Lung (tissue), 11 donors: ENCODE measurements at regions not wholly inside any gene's neighbourhood (a gene's known extent, or its start where the extent isn't known, plus 50 kb on each side); places are given as distances from the start of the nearest gene placed in this dataset.

Source experiments
- ATAC-seq: fragments of 200-7000 bp; cut with Tn5 transposase; one replicate; pipeline ENCODE4 v1.9.1; 2020; ENCODE audit warnings: moderate number of reproducible peaks; ENCODE audit not compliant: insufficient read depth, low FRiP score
- DNase-seq, 3 donors: peaks; one replicate each; pipeline ENCODE4 v3.0.0-alpha.2; 2013 to 2017
- H3K27ac ChIP-seq, 2 donors: one replicate each; pipeline ENCODE4 v1.5.1; 2013; ENCODE audit warnings: mild to moderate bottlenecking in 2 of 2, moderate library complexity in 2 of 2, control low read depth in 1 of 2, inconsistent platforms in 1 of 2, low read depth in 1 of 2, low read length in 1 of 2
- H3K27me3 ChIP-seq, 3 donors: one replicate each; pipeline ENCODE4 v1.5.1; 2013; ENCODE audit warnings: low read length in 2 of 3; ENCODE audit not compliant: control insufficient read depth in 3 of 3, insufficient read depth in 3 of 3
- H3K36me3 ChIP-seq, 4 donors: one replicate each; pipeline ENCODE4 v1.5.1; 2013; ENCODE audit warnings: low read length in 4 of 4, mild to moderate bottlenecking in 1 of 4, moderate library complexity in 1 of 4; ENCODE audit not compliant: control insufficient read depth in 4 of 4, insufficient read depth in 4 of 4
- H3K4me1 ChIP-seq, 5 donors: one replicate each; pipeline ENCODE4 v1.5.1; 2013; ENCODE audit warnings: low read length in 5 of 5, mild to moderate bottlenecking in 2 of 5, moderate library complexity in 1 of 5; ENCODE audit not compliant: control insufficient read depth in 5 of 5, insufficient read depth in 5 of 5
- H3K4me3 ChIP-seq: one replicate; pipeline ENCODE4 v1.5.1; 2013; ENCODE audit warnings: mild to moderate bottlenecking, control low read depth, moderate library complexity
- H3K9ac ChIP-seq, 2 donors: one replicate each; pipeline ENCODE4 v1.5.1; 2013; ENCODE audit warnings: low read length in 2 of 2, control low read depth in 1 of 2; ENCODE audit not compliant: insufficient read depth in 1 of 2
- H3K9me3 ChIP-seq, 4 donors: one replicate each; pipeline ENCODE4 v1.5.1; 2013; ENCODE audit warnings: low read length in 3 of 4, mild to moderate bottlenecking in 1 of 4, moderate library complexity in 1 of 4; ENCODE audit not compliant: control insufficient read depth in 4 of 4, insufficient read depth in 3 of 4
- WGBS, 2 donors: extraction: QIAGEN DNeasy Blood & Tissue Kit; methylation state at CpG; one replicate each; pipeline ENCODE4 v1.1.7; 2013; 5-methylcytosine and 5-hydroxymethylcytosine counted together
- TF ChIP-seq, protein P1 (sequence below): IDR thresholded peaks from 2 replicates; pipeline ENCODE4 v1.5.1; 2012; ENCODE audit warnings: mild to moderate bottlenecking; ENCODE audit errors: control extremely low read depth, extremely low read depth
- donor health status: control.
- donor health status: control.
- donor health status: Bipolar disorder and iron deficiency.
- donor health status: healthy.
- donor health status: DM: yes; HTN: yes; CAD: no.

DNA sequence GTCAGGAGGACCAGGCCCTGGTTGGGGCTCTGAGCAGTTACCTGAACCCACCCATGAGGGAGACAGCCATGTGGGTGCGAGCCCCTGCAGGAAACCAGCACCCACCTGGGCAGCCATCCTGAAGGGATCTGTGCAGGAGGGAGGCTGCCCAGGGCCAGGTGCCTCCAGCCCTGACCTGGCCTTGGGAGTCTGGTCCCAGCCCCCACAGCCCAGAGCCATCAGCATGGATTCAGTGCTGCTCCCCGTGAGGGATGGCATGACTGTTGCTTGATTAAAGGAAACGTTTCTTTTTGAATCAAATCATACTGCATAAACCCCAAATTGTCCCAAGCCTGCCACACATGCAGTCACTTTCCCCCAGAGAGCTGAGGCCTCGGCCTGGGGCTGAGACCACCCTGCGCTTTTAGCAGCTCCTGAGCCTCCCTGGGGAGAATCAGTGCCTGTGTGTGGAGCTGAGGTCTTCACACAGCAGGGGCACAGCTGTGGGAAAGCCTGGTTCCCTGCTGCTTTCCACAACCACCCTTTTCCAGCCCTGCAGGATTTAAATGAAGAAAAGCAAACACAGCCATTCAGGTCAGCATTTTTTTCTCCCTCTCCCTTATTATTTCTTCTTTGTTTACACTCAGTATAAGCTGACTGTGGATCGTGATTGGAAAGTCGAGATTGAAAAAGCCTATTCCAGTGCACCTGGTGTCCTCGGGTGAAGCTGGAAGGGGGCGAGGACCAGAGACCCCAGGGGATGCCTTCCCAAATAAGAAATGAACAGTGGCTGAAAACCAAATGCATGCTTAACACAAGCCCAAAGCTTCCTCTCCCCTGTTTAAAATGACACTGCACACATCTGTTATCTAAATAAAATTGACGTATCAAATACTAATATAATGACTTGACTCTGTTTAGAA, 283.9 kb downstream of the SMOC2 start:
- ATAC-seq (no peak), DNase-seq (no peak)
- Histone ChIP-seq H3K9ac (no peak overlapping the region), H3K4me1 (no peaks in the 10 kb centered on the region), H3K4me3 (no peak overlapping the region), H3K9me3 (peaks cover 0 to 12% (median 0%) of the 10 kb centered on the region in 4 donors), H3K27ac (no peak overlapping the region), H3K27me3 (peaks cover 0 to 33% (median under 1%) of the 10 kb centered on the region in 3 donors), H3K36me3 (no peaks in the 10 kb centered on the region)
- TF ChIP-seq, protein P1, sequence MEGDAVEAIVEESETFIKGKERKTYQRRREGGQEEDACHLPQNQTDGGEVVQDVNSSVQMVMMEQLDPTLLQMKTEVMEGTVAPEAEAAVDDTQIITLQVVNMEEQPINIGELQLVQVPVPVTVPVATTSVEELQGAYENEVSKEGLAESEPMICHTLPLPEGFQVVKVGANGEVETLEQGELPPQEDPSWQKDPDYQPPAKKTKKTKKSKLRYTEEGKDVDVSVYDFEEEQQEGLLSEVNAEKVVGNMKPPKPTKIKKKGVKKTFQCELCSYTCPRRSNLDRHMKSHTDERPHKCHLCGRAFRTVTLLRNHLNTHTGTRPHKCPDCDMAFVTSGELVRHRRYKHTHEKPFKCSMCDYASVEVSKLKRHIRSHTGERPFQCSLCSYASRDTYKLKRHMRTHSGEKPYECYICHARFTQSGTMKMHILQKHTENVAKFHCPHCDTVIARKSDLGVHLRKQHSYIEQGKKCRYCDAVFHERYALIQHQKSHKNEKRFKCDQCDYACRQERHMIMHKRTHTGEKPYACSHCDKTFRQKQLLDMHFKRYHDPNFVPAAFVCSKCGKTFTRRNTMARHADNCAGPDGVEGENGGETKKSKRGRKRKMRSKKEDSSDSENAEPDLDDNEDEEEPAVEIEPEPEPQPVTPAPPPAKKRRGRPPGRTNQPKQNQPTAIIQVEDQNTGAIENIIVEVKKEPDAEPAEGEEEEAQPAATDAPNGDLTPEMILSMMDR, result no peak
- WGBS, 2 donors, result 78 to 83% methylated on average over 10 of the region's 10 CpGs

DNA sequence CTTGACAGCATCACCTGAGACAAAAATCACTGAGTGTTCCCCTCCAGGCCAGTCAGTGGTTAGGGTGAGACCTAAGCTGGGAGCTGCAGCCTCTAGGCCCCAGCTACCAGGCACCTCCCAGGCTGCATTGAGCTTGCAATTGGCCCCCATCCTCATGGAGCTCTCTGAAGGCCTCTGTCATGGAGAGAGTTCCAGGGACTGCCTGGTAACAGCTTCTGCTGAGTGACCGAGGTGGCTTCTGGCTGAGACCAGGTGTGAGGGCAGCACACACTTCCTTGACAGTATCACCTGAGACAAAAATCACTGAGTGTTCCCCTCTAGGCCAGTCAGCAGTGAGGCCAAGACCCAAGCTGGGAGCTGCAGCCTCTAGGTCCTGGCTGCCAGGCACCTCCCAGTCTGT, 283.0 kb downstream of the SMOC2 start:
- Histone ChIP-seq H3K27me3 (peaks cover 0 to 30% (median 0%) of the 10 kb centered on the region in 3 donors), H3K36me3 (no peaks in the 10 kb centered on the region), H3K4me1 (no peaks in the 10 kb centered on the region), H3K9me3 (peaks cover 0 to 14% (median 0%) of the 10 kb centered on the region in 4 donors), H3K9ac (no peak overlapping the region), H3K27ac (no peak overlapping the region), H3K4me3 (no peak overlapping the region)
- no peak for DNase-seq
- ATAC-seq, result no peak
- 89 to 96% methylated on average over 1 of the region's 1 CpG for WGBS, 2 donors
- TF ChIP-seq, protein P1, result no peak

DNA sequence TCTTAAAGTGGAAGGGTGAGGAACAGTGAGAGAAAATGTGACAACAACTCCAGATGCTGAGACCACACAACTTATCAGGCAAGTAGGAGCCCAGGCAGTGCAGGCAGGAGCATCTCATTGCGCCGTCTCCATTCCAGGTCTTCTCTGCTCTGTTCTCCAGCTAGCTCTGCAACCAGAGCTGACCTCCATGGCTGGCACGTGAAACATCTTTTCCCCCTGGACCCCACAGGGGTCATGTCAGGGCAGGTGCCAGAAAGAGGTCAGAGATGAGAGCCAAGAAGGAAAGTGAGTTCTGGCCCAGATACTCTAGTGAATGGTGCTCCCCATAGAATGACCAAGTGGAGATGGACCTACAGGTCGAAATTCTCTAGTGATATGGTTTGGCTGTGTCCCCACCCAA, 281.4 kb downstream of the SMOC2 start:
- H3K36me3 ChIP-seq, result no peaks in the 10 kb centered on the region
- H3K27me3 ChIP-seq, result peaks cover 0 to 29% (median 0%) of the 10 kb centered on the region in 3 donors
- 84 to 86% methylated on average over 4 of the region's 4 CpGs for WGBS, 2 donors
- TF ChIP-seq, protein P1, result no peak
- H3K4me1 ChIP-seq, result no peaks in the 10 kb centered on the region
- no peak overlapping the region for H3K27ac ChIP-seq
- no peak overlapping the region for H3K9ac ChIP-seq
- DNase-seq, result no peak
- ATAC-seq, result no peak
- no peak overlapping the region for H3K4me3 ChIP-seq
- peaks cover 0 to 18% (median 0%) of the 10 kb centered on the region in 4 donors for H3K9me3 ChIP-seq
